NCI-H69 (cell line): ENCODE measurements at regions not wholly inside any gene's neighbourhood (a gene's known extent, or its start where the extent isn't known, plus 50 kb on each side); places are given as distances from the start of the nearest gene placed in this dataset.
"Not testable (repeated sequence)": the region's sequence is repeated elsewhere in the genome, so short reads cannot be mapped to it uniquely, and the experiment has no call there.

Source experiments
- DNase-seq: peaks from one replicate; lab custom pipeline; 2025; lab: John Stamatoyannopoulos, UW

DNA sequence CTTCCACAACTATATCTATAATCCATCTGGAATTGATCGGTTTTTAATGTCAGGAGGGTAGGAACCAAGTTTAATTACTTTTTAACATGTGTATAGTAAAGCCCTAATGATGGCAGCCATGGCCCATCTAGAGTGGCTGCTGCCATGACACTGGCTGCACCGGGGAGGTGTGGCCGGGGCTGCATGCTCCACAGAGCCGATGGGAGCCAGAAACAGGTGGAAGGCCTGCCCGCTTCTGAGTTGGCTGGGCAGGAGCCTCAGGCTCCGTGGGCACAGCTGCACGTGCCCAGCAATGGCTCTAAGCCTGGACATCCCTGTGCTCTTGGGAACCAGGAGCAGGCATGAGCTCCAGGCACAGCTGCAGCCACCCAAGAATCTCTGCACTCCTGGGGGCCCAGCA, 73.0 kb downstream of the GBP6 start:
- no peak for DNase-seq

DNA sequence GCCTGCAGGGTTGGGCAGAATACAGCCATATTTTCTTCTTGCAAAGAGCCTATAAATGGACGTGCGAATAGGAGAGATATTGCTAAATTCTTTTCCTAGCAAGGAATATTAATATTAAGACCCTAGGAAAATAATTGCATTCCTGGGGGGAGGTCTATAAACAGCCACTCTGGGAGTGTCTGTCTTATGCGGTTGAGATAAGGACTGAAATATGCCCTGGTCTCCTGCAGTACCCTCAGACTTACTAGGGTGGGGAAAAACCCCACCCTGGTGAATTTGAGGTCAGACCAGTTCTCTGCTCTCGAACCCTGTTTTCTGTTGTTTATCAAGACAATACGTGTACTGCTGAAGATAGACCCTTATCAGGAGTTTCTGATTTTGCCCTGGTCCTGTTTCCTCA, 74.4 kb downstream of the GBP6 start:
- DNase-seq, result not testable (repeated sequence)

DNA sequence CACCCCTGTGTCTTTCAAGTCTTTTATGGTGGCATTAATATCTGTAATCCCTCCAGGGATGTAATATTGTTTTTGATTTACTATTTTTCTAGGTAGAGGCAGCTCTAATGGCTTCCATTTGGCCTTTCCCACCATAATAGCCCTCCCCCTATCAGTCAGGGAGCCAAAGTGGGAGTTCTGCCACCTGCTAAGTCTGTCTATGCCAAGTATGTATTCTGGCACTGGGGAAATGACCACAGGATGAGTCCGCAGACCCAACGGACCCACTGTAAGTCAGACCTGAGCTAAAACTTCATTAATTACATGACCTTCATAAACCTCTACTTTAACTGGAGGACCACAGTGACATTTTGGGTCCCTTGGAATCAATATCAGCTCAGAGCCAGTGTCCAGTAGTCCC, 77.1 kb downstream of the GBP6 start:
- DNase-seq, result peak; percentile 3

DNA sequence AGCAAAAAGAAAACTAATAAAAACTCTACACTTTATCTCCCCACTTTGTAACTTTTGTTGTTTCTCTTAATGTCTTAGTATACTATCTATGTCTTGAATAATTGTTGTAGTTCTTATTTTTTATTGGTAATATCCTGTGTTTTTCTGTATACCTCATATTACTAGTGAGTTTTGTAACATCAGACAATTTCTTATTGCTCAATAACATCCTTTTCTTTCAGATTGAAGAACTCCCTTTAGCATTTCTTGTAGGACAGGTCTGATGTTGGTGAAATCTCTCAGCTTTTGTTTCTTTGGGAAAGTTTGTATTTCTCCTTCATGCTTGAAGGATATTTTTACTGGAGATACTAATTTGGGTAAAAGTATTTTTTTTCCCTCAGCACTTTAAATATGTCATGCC, 79.8 kb upstream of the LRRC8B start:
- DNase-seq, result no peak

DNA sequence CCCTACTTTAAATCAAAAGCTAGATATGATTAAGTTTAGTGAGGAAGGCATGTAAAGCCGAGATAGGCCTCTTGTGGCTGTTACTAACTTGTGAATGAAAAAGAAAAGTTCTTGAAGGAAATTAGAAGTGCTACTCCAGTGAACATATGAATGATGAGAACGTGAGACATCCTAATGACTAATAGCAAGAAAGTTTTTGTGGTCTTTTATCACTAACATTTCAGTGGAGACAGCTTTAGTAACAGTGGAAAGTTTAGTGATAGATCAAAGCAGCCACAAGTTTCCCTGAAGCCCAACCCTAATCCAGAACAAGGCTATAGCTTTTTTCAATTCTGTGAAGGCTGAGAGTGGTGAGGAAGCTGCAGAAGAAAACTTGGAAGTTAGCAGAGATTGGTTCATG, 73.6 kb upstream of the LRRC8B start:
- no peak for DNase-seq

DNA sequence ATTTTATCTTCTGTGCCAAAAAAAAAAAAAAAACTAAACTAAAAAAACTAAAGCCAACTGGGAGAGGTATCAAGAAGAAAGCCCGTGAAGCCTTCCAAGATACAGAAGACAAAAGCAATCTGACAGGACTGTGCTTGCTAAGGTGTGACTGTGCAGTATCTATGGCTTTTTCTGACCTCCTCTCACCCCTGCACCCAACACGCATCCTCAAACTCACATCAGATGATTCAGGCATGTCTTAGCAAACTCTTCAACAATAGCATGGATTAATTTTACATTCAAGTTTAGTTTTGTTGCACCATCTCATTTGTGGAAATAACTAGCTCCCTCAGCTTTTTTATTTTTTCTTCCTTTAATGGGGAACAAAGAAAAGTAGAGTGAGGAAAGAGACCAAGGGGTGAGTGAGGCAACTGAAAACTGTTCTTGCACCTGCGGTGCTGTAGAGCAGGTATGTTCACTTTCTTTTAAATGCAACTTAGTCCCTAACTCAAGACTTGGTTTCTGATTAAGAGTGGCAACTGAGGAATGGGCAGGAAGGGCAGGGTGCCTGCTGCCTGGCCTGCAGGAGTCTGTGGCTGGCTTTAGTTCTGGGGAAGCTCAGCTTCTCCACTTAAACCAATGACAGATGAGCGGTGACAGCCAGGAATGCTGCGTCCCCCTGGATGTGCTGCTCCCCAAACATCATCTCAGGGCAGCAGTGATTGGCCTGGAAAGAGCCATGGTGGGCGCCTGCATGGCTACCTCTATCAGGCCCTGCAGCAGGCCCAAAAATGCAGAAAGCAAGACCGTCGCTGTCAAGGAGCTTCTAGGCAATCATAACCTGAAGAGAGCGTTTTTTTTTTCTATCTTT, 71.3 kb upstream of the LRRC8B start:
- DNase-seq, result no peak

DNA sequence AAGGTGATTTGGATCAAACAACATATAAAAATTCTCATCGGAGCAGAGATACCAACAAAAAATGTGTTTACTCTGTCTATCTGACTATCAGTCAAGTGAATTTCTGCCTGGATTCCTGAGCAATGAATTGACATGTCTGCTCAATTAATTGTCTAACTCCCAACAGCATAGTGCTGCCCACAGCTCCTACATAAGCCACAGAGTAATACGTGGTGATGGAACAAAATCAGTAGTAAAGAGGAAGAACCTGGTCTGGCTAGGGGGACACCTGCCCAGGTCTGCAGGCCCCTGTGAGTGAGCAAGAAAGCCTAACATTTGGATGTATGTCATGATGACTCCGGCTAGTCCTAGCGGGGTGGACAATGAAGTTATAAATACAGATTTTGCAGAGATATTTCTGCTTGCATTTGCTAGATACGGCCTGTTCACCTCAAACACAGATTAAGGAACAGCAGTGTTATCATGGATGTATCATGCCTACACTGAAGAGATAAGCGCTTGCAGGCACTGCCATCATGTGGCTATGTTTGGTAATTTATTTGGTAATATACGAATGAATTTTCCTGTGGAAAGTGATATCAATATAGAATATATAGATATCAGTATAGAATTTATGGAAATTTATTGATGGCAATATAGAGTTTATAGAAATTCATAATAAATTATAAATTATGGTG, 69.6 kb upstream of the LRRC8B start:
- DNase-seq, result peak; percentile 76

DNA sequence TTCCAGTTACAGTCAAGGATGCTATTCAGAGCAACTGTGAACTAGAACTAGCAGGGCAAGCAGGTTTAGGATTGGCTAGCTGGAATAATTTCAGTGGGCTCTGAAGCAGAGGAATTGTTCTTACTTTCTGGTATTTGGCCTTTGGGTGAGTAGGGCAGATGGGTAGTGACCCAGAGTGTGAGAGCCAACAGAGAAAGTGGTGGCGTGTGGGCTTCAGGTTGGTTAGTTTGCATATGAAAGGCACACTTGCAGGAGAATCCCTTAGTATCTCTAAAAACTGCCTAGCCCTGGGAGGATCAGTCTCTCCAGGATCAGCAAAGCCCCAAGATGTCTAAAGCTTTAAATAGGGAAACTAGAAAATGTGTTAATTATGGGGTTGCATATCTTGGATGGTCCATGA, 67.6 kb upstream of the LRRC8B start:
- DNase-seq, result no peak

DNA sequence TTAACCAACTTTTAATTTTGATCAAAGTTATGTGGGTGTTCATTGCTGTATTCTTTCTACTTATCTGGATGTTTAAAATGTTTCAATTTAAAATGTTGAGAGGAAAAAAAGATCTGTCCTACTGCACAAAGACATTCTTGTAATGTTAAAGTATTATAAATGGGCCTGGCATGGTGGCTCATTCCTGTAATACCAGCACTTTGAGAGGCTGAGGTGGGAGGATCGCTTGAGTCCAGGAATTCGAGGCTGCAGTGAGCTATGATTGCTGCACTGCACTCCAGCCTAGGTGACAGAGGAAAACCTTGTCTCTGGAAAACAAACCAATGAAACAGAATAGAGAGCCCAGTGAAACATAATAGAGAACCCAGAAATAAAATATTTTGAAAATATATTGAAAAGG, 65.5 kb upstream of the LRRC8B start:
- DNase-seq, result no peak

DNA sequence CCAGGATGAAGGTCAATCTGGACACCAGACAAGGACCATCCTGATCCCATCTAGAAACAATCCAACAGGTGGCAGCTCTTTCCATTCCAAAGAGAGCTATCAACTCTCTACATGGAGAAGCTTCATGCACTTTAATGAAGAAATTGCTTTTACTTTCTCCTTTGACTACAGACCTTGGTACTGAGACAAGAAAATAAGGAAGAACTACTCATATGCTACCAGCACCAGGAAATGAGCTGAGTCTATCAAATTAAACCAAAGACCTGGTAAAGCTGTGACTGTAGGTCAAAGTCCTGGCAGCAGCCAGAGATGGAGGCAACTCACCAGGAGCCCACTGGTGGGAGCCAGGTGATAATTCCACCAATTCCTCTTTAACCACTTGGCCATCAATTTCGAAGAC, 64.3 kb upstream of the LRRC8B start:
- DNase-seq, result no peak

DNA sequence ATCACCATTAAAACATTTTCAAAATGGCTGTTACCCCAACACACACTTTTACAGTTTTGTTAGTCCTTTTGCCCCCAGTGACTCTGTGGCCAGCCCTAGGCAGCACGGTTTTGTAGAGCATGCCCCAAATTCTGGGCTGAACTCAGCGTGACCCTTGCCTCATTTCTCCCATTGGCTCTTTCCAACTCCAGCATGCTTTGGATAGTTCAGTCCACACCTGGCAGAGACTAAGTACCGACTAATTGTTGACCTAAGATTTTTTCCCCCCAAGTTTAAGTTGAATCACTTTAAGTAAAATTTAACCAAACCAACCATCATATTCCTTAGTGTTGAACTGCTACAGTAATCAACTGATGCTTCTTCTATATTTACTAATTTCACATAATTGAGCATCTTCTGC, 62.4 kb upstream of the LRRC8B start:
- no peak for DNase-seq

DNA sequence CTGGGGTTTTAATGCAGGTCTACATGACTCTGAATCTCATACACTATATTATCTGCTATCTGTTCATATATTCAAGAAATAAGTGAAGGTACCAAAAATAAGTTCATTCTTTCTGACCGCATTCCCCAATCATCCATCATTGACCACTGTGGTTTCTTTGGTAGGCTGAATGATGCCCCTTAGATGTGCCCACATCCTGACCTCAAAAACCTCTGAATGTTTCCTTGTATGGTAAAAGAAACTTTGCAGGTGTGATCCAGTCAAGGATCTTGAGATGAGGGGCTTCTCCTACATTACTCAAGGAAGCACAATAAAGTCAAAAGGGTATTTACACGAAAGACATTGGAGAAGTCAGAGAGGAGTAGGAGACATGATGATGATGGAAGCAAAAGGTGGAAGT, 60.6 kb upstream of the LRRC8B start:
- no peak for DNase-seq

DNA sequence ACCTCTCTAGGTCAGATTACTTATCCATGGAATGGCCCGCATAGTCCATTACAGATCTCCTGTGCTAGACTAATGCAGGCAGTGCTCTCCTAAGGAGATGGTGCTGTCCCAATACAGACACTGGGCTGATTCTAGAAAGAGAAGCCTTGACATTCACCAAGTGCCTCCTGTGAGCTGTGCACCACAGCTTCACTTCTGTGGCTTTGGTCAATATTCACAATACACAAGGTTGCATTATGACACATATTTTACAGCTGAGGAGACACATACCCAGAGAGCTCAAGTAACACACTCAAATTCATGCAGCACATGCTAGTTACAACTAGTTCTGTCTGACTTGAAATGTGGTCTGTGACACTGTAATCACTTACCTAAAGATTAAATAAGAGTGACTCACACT, 59.4 kb upstream of the LRRC8B start:
- no peak for DNase-seq

DNA sequence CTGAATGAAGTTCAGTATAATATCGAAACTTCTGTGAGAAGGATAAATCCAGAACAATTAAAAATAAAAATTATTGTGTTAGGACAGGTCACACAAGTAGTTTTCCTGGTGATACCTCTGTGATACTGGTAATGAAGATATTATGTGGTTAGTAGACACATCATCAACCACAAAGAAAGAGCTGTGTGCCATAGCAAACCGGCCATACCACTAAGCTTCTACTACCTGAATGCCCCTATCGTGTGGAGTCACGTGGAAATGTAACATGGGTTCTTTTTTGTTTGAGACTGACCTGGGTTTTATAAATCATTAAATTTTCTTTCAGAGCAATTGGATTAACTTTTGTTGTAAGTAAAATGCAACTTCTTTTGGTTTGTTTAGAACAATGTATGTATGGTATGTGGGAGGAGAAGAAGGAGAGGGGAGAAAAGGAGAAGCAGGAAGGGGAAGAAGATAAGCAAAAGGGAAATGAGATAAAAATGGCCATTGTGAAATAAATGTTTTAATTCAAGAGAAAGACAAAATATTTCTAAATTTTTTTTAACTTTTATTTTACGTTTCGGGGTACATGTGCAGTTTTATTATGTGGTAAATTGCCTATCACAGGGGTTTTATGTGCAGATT, 58.2 kb upstream of the LRRC8B start:
- no peak for DNase-seq

DNA sequence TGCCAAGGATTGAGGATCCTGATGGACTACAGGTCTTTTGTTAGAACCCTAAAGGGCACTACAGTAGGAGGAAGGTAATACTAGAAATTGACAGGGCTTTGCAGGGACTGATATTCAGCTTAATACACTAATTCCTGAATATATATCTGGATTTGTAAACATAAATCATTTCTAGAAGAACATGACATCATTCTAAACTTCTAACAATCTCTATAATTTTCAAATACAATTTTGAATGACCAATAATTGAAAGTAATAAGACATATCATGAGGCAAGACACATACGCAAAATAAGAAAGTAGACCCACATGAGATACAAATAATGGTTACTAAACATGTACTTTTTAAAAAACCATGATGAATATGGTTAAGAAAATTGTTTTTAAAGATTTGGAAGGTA, 52.4 kb upstream of the LRRC8B start:
- no peak for DNase-seq

DNA sequence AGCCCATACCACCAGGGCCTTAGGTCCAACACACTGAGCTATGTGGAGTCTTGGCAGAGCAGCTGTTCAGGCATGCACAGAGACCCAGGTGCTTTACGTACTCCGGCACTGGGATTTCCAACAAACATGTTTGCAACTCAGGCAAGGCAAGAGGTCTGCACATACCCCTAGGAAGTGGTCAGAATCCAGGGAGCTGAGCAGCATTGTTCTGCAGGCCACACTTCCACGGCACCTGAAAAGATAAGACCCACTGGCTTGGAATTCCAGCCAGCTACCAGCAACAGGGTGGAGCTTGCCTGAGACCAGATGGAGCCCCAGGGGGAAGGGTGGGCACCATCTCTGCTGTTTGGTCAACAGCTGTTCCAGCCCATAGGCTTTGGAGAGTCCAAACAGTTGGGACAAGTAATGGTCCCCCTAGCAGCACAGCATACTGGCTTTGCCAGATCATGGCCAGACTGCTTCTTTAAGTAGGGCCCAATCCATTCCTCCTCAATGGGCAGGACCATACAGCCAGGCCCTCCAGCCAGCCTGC, 51.7 kb upstream of the LRRC8B start:
- no peak for DNase-seq
